NCI-H2107 treated with DMSO at 0.1 percent for 48 hours (cell line): ENCODE measurements at regions not wholly inside any gene's neighbourhood (a gene's known extent, or its start where the extent isn't known, plus 50 kb on each side); places are given as distances from the start of the nearest gene placed in this dataset.
"Not testable (repeated sequence)": the region's sequence is repeated elsewhere in the genome, so short reads cannot be mapped to it uniquely, and the experiment has no call there.

Experiments
- DNase-seq: peaks from one replicate; lab custom pipeline; 2025; ENCODE audit not compliant: unreplicated experiment; lab: John Stamatoyannopoulos, UW

GRCh38 chr4:141340458-141340857, 119.8 kb downstream of the ZNF330 start:
- DNase-seq = no peak

- no peak for DNase-seq
Observed at GRCh38 chr4:141346144-141346543, 125.4 kb downstream of the ZNF330 start.

- DNase-seq = no peak
Observed at GRCh38 chr4:141347684-141348083, 127.0 kb downstream of the ZNF330 start.

- DNase-seq = no peak
Observed at GRCh38 chr4:141348125-141348524, 127.4 kb downstream of the ZNF330 start.

- DNase-seq = no peak
Observed at GRCh38 chr4:141348573-141348972, 127.9 kb downstream of the ZNF330 start.

- DNase-seq = no peak
Observed at GRCh38 chr4:141349236-141349635, 128.5 kb downstream of the ZNF330 start.

GRCh38 chr4:141350122-141350905, 129.6 kb downstream of the ZNF330 start:
- DNase-seq = no peak

- no peak for DNase-seq
Observed at GRCh38 chr4:141352331-141352730, 131.6 kb downstream of the ZNF330 start.

- no peak for DNase-seq
Observed at GRCh38 chr4:141352909-141353525, 132.3 kb downstream of the ZNF330 start.

GRCh38 chr4:141356321-141356962, 135.7 kb downstream of the ZNF330 start:
- DNase-seq = no peak

GRCh38 chr4:141356963-141357335, 136.3 kb downstream of the ZNF330 start:
- no peak for DNase-seq

- not testable (repeated sequence) for DNase-seq
Observed at GRCh38 chr4:141368241-141368640, 147.5 kb downstream of the ZNF330 start.

- no peak for DNase-seq
Observed at GRCh38 chr4:141371206-141371605, 150.5 kb downstream of the ZNF330 start.

GRCh38 chr4:141375855-141376254, 155.2 kb downstream of the ZNF330 start:
- no peak for DNase-seq

- no peak for DNase-seq
Observed at GRCh38 chr4:141376769-141377168, 156.1 kb downstream of the ZNF330 start.

GRCh38 chr4:141387299-141387698, 166.6 kb downstream of the ZNF330 start:
- DNase-seq = no peak

GRCh38 chr4:141388481-141388880, 167.8 kb downstream of the ZNF330 start:
- no peak for DNase-seq

- no peak for DNase-seq
Observed at GRCh38 chr4:141389649-141390048, 169.0 kb downstream of the ZNF330 start.

GRCh38 chr4:141390571-141390970, 169.9 kb downstream of the ZNF330 start:
- DNase-seq = no peak

- no peak for DNase-seq
Observed at GRCh38 chr4:141391293-141391692, 170.6 kb downstream of the ZNF330 start.

GRCh38 chr4:141391771-141392170, 171.1 kb downstream of the ZNF330 start:
- DNase-seq = no peak

GRCh38 chr4:141395246-141395830, 174.6 kb downstream of the ZNF330 start:
- DNase-seq = no peak
